GM12865 (cell line): ENCODE measurements at regions not wholly inside any gene's neighbourhood (a gene's known extent, or its start where the extent isn't known, plus 50 kb on each side); places are given as distances from the start of the nearest gene placed in this dataset.

ENCODE experiments used
- DNase-seq: peaks from one replicate; pipeline ENCODE4 v3.0.0; 2010; ENCODE audit warnings: low read depth
- H3K4me3 ChIP-seq: 2 replicates; pipeline ENCODE4 v1.5.1; 2011; ENCODE audit warnings: mild to moderate bottlenecking, low read depth, low read length, control low read depth
- TF ChIP-seq, protein P1 (sequence below): IDR thresholded peaks from 2 replicates; pipeline ENCODE4 v1.5.1; 2011; ENCODE audit warnings: low read length, control low read depth, low read depth, inconsistent platforms; ENCODE audit not compliant: insufficient read depth; ENCODE audit errors: missing control alignments

DNA sequence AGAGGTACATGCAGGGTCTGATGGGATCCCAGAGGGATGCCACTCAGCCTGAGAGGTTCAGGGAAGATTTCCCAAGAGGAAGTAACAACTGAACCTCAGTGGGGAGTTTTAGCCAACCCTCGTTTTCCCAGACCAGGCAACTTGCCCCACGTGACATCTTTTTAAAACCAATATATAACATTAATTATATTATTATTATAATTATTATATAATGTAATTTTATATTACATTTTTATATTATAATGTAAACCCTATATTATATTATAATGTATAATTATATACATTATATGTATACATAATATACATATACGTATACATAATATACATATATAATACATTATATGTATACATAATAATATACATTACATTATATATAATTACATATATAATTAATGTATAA, 62.8 kb upstream of the WWC1 start:
- TF ChIP-seq, protein P1, sequence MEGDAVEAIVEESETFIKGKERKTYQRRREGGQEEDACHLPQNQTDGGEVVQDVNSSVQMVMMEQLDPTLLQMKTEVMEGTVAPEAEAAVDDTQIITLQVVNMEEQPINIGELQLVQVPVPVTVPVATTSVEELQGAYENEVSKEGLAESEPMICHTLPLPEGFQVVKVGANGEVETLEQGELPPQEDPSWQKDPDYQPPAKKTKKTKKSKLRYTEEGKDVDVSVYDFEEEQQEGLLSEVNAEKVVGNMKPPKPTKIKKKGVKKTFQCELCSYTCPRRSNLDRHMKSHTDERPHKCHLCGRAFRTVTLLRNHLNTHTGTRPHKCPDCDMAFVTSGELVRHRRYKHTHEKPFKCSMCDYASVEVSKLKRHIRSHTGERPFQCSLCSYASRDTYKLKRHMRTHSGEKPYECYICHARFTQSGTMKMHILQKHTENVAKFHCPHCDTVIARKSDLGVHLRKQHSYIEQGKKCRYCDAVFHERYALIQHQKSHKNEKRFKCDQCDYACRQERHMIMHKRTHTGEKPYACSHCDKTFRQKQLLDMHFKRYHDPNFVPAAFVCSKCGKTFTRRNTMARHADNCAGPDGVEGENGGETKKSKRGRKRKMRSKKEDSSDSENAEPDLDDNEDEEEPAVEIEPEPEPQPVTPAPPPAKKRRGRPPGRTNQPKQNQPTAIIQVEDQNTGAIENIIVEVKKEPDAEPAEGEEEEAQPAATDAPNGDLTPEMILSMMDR = no peak

DNA sequence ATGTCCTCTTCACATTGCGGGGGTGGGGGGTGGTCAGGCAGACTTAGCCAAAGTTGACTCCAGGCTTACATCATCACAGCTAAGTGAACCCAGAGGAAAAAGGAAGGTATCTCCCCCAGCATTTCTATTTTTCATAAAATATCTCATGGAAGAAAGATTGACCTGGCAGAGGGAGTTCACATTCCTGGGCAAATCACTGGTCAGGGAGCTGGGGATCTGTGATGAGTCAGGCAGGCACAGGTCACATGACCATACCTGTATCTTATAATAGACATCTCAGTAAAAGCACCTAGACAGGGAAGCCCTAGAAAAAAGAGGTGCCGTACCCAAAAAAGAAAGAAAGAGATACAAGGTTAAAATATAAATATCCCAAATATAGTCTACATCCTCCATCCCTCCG, 57.3 kb upstream of the WWC1 start:
- no peak overlapping the region for H3K4me3 ChIP-seq
- no peak for DNase-seq
- TF ChIP-seq, protein P1 = no peak

More for the DNA sequence above, 62.8 kb upstream of the WWC1 start:
- no peak overlapping the region for H3K4me3 ChIP-seq
- DNase-seq = no peak

DNA sequence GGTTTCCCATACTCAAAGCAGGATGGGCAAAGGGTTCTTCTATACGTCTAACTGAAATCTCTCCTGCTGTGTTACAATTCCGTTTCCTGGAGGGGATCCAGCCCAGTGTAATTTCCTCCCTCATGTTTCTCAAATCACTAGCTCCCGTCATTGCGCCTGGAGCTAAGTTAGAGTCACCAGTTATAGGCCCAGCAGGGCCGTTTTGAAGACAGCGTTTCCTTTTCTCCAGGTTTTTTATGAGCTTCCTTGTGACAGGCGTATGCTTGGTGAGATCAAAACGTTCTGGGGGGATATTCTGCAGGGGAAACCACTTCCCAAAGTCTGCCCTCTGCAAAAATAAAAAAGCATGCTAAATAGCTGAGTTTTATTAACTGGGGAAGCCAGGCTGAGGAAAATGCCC, 53.0 kb upstream of the WWC1 start:
- DNase-seq = no peak
- TF ChIP-seq, protein P1 = no peak
- H3K4me3 ChIP-seq = no peak overlapping the region

DNA sequence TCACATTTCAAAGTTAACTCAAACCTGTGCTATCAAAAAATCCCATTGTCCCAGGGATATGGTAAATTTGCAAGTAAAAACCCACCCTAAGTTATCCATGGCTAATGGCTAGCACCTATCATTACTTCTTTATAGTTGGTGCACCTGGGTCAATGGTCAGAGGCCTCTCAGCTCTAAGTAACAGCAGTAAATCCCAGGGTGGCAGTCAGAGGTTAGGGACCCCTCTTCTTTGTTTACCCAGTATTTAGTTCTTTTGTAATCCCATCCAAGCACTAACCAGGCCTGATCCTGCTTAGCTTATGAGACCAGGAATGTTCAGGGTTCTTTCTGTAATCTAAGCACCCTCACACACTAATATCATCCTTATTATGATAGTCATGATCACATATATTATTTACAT, 52.1 kb upstream of the WWC1 start:
- TF ChIP-seq, protein P1 = no peak
- H3K4me3 ChIP-seq = no peak overlapping the region
- DNase-seq = no peak
